A673 (cell line): ENCODE measurements at regions not wholly inside any gene's neighbourhood (a gene's known extent, or its start where the extent isn't known, plus 50 kb on each side); places are given as distances from the start of the nearest gene placed in this dataset.

Experiments used
- CTCF ChIP-seq: fragments of 300-800, 200-600 bp; sonication (generic); conservative IDR thresholded peaks from 2 replicates; pipeline ENCODE4 v1.5.1; 2017; ENCODE audit warnings: low read depth, mild to moderate bottlenecking, antibody characterized with exemption, low read length, moderate library complexity, mixed read lengths
- EZH2 ChIP-seq: fragments of 200-600 bp; sonication (generic); IDR thresholded peaks from 2 replicates; pipeline ENCODE4 v1.6.1; 2017; ENCODE audit warnings: borderline replicate concordance, low read depth, mild to moderate bottlenecking, mixed read lengths, antibody characterized with exemption, low read length; ENCODE audit not compliant: poor library complexity, severe bottlenecking

- TF ChIP-seq CTCF, result no peak
- TF ChIP-seq EZH2, result no peak
These were observed 92.8 kb upstream of the MSH6 start for GRCh38 chr2:47690132-47690531.
